Hypothalamus (tissue), 51 donors: ENCODE measurements at regions not wholly inside any gene's neighbourhood (a gene's known extent, or its start where the extent isn't known, plus 50 kb on each side); places are given as distances from the start of the nearest gene placed in this dataset.

Source experiments
- DNase-seq, 51 donors: peaks; one replicate each; lab custom pipeline; 2025; lab: John Stamatoyannopoulos, UW

DNA sequence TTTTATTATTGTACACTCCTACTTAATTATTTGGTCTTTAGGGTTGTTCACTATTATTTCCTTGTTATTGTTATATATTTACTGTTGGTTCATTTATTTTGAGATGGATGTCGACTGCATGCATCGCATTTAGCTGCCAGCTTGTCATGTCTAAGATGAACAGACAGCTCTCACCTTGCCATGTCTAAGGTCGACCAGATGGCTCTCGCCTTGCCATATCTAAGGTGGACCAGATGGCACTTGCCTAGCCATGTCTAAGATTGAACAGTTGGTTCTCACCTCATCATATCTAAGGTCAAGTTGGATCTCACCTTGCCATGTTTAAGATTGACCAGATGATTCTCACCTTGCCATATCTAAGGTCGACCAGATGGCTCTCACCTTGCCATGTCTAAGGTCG, 1440.9 kb downstream of the UQCRFS1 start:
- DNase-seq = no peak

DNA sequence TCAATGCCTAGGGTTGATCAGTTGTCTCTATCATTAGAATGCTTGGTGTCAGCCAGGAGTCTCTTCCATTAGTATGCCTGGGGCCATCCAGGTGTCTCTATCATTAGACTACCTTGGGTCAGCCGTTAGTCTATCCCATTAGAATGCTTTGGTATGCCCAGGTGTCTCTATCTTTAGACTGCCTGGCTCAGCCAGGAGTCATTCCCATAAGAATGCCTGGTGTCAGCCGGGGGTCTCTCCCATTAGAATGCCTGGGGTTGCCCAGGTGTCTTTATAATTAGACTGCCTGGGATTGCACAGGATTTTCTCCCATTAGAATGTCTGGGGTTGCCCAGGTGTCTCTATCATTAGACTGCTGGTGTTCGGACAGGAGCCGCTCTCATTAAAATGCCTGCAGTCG, 1442.9 kb downstream of the UQCRFS1 start:
- DNase-seq = no peak

DNA sequence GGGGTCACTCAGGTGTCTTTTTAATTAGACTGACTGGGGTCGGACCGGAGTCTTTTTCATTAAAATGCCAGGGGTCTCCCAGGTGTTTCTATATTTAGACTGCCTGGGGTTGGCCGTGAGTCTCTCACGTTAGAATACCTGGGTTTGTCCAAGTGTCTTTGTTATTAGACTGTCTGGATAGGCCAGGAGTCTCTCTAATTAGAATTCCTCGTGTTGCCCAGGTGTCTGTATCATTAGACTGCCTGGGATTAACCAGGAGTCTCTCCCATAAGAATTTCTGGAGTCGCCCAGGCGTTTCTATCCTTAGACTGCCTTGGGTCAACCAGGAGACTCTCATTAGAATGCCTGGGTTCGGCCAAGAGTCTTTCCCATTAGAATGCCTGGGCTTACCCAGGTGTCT, 1445.7 kb downstream of the UQCRFS1 start:
- DNase-seq = no peak

DNA sequence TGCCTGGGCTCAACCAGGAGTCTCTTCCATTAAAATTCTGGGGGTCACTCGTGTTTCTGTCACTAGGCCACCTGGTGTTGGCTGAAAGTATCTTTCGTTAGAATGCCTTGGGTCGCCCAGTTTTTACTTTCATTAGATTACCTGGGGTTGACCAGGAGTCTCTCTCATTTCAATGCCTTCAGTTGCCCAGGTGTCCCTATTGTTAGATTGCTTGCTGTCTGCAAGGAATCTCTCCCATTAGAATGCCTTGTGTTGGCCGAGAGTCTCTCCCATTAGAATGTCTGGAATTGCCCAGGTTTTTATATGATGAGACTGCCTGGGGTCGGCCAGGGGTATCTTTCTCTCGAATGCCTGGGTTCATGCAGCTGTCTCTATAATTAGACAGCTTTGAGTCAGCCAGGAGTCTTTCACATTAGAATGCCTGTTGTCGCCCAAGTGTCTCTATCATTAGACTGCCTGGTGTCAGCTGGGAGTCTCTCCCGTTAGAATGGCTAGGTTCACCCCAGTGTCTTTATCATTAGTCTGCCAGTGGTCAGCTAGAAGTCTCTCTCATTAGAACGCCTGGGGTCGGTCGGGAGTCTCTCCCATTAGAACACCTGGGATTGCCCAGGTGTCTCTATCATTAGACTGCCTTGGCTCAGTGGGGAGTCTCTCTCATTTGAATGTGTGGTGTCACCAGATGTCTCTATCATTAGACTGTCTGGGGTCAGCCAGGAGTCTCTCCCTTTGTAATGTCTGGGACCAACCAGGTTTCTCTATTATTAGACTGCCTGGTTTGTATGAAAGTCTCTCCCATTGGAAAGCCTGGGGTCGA, 1446.8 kb downstream of the UQCRFS1 start:
- no peak for DNase-seq

DNA sequence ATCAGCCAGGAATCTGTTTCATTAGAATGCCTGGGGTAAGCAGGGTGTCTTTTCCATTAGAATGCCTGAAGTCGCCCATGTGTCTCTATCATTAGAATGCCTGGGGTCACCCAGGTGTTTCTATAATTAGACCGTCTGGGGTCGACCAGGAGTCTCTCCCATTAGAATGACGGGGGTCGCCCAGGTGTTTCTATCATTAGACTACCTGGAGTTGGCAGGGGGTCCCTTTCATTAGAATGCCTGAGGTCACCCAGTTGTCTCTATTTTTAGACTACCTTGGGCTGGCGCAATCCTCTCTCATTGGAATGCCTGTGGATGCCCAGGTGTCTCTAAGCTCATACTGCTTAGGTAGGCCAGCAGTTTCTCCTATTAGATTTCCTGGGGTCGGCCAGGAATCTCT, 1447.6 kb downstream of the UQCRFS1 start:
- DNase-seq = no peak

DNA sequence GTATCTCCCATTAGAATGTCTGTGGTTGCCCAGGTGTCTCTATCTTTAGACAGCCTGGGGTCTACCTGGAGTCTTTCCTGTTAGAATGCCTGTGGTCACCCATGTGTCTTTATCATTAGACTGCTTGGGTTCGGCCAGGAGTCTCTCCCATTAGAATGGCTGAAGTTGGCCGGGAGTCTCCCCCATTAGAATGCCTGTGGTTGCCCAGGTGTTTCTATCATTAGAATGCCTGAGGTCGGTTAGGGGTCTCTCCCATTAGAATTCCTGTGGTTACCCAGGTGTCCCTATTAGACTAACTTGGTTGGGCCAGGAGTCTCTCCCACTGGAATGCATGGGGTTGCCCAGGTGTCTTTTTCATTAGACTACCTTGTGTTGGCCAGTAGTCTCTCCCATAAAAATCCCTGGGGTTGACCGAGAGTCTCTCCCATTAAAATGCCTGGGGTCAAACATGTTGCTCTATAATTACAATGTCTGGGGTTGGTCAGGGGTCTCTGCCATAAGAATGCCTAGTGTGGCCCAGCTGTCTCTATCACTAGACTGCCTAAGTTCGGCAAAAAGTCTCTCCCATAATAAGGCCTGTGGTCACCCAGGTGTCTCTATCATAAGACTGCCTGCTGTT, 1448.7 kb downstream of the UQCRFS1 start:
- DNase-seq = no peak

DNA sequence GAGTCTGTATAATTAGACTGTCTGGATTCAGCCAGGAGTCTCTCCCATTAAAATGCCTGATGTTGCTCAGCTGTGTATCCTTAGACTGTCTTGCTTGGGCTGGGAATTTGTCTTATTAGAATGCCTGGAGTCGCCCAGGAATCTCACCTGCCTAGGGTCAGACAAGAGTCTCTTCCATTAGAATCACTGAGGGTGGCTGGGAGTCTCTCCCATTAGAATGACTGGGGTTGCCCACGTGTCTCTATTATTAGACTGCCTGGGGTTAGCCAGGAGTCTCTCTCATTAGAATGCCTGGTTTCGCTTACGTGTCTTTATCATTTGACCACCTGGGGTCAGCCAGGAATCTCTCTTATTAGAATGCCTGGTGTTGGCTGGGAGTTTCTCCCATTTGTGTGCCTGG, 1450.0 kb downstream of the UQCRFS1 start:
- DNase-seq = no peak

DNA sequence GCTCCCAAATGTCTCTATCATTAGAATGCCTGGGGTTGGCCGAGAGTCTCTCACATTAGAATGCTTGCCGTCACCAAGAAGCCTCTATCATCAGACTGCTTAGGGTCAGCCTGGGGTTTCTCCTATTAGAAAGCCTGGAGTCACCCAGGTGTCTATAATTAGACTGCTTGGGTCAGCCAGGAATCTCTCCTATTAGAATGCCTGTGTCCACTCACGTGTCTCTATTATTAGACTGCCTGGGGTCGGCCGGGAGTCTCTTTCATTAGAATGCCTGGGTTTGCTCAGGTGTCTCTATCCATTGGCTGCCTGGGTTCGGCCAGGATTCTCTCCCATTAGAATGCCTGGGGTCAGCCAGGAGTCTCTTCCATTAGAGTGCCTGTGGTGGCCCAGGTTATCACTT, 1453.1 kb downstream of the UQCRFS1 start:
- DNase-seq = no peak

DNA sequence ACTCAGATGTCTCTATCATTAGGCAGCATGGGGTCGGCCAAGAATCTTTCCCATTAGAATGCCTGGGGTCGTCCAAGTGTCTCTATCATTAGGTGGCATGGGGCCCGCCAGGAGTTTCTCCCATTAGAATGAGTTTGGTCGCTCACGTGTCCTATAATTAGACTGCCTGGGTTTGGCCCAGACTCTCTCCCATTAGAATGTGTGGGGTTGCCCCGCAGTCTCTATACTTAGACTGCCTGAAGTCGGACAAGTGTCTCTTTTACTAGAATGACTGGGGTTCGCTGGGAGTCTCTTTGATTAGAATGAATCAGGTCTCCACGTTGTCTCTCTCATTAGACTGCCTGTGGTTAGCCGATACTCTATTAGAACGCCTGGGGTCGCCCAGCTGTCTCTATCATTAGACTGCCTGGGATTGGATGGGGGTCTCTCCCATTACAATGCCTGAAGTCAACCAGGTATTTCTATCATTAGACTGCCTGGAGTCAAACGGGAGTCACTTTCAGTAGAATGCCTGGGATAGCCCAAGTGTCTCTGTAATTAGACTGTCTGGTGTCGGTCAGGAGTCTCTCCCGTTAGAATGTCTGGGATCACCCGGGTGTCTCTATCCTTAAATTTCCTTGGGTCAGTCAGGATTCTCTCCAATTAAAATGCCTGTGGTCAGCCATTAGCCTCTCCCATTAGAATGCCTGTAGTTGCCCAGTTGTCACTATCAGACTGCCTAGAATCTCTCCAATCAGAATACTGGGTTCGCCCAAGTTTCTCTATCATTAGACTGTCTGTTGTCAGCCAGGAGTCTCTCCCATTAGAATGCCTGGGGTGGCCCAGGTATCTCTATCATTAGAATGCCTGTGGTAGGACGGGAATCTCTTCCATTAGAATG, 1454.1 kb downstream of the UQCRFS1 start:
- no peak for DNase-seq

DNA sequence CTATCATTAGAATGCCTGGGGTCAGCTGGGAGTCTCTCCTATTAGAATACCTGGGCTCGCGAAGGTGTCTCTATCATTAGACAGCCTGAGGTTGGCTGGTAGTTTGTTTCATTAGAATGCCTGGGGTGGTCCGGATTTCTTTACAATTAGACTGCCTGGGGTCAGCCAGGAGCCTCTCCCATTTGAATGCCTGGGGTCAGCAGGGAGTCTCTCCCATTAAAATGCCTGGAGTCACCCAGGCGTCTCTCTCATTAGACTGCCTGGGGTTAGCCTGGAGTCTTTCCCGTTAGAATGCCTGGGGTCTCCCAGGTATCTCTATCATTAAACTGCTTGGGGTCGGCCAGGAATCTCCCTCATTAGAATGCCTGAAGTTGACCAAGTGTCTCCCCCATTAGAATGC, 1458.3 kb downstream of the UQCRFS1 start:
- DNase-seq = no peak

DNA sequence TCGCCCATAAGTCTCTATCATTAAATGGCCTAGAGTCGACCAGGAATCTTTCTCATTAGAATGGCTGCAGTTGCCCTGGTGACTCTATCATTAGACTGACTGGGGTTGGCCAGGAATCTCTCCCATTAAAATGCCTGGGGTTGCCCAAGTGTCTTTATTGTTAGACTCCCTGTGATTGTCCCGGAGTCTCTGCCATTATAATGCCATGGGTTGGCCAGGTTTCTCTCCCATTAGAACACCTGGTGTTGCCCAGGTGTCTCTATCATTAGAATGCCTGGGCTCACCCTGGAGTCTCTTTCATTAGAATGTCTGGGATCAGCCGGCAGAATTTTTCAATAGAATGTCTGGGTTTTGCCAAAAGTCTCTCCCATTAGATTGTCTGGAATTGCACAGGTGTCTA, 1459.3 kb downstream of the UQCRFS1 start:
- no peak for DNase-seq

DNA sequence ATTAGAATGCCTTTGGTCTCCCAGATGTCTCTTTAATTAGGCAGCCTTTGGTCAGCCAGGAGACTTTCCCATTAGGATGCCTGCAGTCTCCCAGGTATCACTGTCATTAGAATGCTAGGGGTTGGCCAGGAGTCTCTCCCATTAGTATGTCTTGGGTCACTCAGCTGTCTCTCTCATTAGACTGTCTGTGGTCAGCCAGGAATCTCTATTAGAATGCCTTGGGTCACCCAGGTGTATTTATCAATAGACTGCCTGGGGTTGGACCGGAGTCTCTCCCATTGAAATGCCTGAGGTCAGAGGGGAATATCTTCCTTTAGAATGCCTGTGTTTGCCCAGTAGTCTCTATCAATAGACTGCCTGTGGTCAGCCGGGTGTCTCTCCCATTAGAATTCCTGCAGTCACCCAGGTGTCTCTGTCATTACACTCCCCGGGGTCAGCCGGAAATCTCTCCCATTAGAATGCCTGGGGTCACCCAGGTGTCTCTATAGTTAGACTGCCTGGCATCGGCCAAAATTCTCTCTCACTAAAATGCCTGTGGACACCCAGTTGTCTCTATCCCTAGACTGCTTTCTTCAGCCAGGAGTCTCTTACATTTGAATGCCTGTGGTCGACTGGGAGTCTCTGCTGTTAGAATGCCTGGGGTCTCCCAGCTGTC, 1460.3 kb downstream of the UQCRFS1 start:
- no peak for DNase-seq

DNA sequence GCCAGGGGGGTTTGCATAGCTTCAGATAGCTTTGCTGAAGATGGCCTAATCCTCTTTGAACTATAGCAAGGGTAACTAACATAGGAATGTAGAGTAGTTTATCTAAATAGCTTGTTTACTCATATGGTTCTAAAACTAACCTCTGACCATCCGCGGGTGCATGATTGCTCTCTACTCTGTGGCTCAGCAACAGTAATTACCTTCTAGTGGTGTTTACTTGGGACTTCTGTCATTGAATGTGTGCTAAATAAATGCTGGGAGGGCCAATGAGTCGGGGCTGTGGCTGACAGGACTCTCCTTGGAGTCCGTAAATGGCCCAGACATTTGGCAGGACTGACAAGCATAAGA, 1461.9 kb downstream of the UQCRFS1 start:
- DNase-seq = no peak

DNA sequence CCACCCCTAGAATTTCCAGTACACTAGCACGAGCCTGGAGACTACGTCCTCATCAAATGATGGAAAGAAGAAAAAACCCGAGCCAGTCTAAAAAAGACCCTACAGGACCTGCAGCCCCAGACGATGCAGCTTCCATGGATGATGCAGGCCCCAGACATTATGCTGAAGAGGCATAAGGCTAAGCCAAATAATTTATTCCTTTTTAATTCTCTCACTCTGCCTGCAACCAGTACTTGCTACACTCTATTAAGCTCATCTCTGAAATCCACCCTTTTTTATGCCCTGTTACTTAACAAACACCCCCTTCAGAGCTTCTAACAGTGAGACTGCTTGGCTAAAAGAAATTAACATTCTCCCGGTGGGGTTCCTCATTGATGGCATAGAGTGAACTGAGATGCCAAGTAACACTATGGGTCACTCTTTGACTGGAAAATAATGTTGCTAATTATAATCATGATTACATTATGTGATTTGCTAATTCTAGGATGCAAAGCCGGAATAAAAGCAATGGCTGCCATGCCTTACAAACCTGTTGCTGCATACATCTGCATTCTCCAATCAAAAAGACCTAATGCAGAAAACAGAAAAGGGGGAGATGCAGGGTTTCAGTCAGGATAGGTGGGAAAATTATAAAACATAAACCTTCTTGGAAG, 1462.4 kb downstream of the UQCRFS1 start:
- no peak for DNase-seq

DNA sequence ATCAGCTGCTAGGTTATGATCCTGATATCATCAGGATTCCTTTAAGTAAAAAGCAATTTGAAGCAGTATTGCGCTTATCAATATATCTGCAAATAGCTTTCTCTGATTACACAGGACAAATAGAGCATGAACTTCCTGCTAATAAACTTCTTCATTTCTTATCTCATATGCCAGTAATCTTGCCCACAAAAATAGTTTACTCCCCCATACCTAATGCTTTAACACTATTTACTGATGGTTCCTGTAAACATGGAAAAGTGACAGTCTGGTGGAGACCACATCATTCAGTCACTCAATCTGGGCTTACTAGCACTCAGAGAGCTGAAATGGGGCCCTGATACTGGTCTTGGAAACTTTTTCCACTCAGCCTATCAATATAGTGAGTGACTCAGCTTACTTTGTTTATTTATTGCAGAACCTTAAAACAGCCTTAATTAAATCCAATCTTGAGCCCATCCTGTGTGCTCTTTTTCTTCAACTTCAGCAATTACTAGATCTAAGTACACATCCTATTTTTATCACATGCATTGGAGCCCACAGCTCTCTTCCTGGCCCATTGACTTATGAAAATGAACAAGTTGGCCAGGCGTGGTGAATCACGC, 1464.3 kb downstream of the UQCRFS1 start:
- no peak for DNase-seq

DNA sequence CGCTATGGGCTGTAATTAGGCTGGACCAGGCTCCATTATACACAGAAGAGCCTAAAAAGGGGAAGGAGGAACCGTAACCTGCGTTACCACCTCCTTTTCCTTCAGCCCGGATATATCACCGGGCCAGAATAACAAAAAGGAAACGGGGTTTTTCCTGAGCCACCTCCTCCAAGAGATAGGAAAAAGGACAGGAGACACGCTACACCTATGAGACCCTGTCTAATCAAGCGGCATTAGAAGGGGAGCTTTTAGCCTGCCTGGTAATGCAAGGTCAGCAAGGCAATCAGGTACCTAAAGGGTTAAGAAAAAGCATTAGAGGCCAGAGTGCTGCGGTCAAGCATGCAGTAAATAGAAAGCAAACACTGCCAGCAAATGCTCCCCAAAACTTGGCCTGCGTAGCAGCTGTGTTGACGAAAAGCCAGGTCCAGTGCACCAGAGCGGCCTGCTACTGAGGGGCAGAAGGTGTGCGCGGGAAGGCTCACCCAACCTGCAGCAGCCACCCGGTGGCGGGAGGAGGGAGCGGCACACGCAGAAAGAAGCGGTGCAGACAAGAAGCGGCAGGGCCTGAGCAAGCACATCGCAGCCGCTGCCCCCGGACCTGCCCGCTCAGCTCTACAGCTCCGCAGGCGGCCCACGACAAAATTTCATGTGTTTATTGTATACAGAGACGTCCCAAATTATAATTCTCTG, 1466.1 kb downstream of the UQCRFS1 start:
- peak in 29 of 51 donors; percentile 1 to 48 (median 18) for DNase-seq

DNA sequence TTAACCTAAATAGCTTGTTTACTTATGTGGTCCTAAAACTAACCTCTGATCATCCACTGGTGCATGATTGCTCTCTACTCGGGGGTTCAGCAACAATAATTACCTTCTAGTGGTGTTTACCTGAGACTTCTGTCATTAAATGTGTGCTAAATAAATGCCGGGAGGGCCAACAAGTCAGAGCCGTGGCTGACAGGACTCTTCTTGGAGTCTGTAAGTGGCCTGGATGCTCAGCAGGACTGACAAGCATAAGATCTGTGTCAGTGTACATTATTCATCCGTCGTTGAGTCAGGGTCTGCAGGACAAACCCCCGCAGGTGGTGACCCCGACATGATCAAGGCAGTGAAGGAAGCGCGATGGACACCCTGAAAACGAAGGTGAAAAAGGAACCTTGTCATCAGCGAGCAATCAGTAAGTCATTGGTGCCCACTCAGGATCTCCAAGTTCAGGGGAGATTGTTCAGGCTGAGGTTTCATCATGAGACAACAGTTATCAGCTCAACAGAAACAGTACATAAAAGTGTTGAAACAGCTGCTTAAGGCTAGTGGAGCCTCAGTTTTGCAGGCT, 1466.9 kb downstream of the UQCRFS1 start:
- no peak for DNase-seq

DNA sequence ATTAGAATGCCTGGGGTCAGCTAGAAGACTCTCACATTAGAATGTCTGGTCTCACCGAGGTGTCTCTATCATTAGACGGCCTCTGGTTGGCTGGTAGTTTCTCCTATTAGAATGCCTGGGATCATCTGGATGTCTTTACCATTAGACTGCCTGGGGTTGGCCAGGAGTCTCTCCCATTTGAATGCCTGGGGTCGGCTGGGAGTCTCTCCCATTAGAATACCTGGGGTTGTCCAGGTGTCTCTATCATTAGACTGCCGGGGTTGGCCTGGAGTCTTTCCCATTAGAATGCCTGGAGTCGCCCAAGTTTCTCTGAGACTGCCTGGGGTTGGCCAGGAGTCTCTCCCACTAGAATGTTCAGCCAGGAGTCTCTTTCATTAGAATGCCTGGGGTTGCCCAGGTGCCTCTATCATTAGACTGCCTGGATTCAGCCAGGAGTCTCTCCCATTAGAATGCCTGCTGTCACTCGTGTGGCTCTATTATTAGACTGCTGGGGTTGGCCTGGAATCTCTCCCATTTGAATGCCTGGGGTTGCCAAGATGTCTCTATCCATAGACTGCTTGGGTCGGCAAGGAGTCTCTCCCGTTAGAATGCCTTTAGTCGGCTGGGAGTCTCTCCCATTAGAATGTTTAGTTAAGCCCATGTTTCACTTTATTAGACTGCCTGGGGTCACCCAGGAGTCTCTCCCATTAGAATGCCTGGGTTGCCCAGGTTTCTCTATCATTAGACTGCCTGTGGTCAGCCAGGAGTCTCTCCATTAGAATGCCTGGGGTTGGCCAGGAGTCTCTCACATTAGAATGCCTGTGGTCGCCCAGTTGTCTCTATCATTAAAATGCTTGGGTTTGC, 1467.8 kb downstream of the UQCRFS1 start:
- DNase-seq = peak in 1 of 51 donors; percentile 6
